SK-N-SH (cell line): ENCODE measurements at regions not wholly inside any gene's neighbourhood (a gene's known extent, or its start where the extent isn't known, plus 50 kb on each side); places are given as distances from the start of the nearest gene placed in this dataset.

Experiments
- CTCF ChIA-PET: fragments of 300-600, 350-600 bp; formaldehyde crosslinking; extraction: SDS; loops from one replicate; lab custom pipeline; 2021; lab: Yijun Ruan, JAX
- POLR2A ChIA-PET: fragments of 350-600 bp; sonication (Branson Sonifier 250); formaldehyde crosslinking; extraction: SDS; loops from one replicate; lab custom pipeline; 2020; ENCODE audit warnings: antibody characterized with exemption, inconsistent platforms; lab: Yijun Ruan, JAX
- DNase-seq: peaks from one replicate; pipeline ENCODE4 v3.0.0; 2012
- H2AFZ ChIP-seq: fragments of 200-600 bp; sonication (generic); 2 replicates; pipeline ENCODE4 v1.8.1; 2016; ENCODE audit warnings: antibody characterized with exemption, mild to moderate bottlenecking, low read depth
- H3F3A ChIP-seq: fragments of 200-600 bp; sonication (generic); replicated peaks from 2 replicates; pipeline ENCODE3; 2016; ENCODE audit warnings: antibody characterized with exemption, mild to moderate bottlenecking; ENCODE audit not compliant: insufficient read depth
- H3K27ac ChIP-seq, 2 experiments: fragments of 200-500 bp in 1 of 2; fragments of 200-600 bp in 1 of 2; sonication (Bioruptor generic) in 1 of 2; sonication (generic), shearing (Covaris generic) in 1 of 2; 2 replicates each; pipeline versions ENCODE4 v1.5.1 to v1.6.1; 2014 to 2016; ENCODE audit warnings: low read depth in 2 of 2, inconsistent platforms in 1 of 2, low read length in 1 of 2, mild to moderate bottlenecking in 1 of 2, mixed read lengths in 1 of 2
- H3K27me3 ChIP-seq: fragments of 200-600 bp; sonication (generic), shearing (Covaris generic); 2 replicates; pipeline ENCODE4 v1.6.1; 2016; ENCODE audit warnings: mixed run types; ENCODE audit not compliant: insufficient read depth
- H3K36me3 ChIP-seq, 2 experiments: fragments of 200-500 bp in 1 of 2; fragments of 200-600 bp in 1 of 2; sonication (Bioruptor generic) in 1 of 2; sonication (generic) in 1 of 2; replicated peaks in 1 of 2; 2 replicates each; pipeline versions ENCODE3 to v1.5.1; 2014 to 2016; ENCODE audit warnings: low read length in 1 of 2, mild to moderate bottlenecking in 1 of 2; ENCODE audit not compliant: insufficient read depth in 2 of 2, control insufficient read depth in 1 of 2
- H3K4me1 ChIP-seq, 2 experiments: fragments of 200-500 bp in 1 of 2; fragments of 200-600 bp in 1 of 2; sonication (Bioruptor generic) in 1 of 2; sonication (generic), shearing (Covaris generic) in 1 of 2; 2 replicates each; pipeline versions ENCODE4 v1.5.1 to v1.6.1; 2014 to 2016; ENCODE audit warnings: low read depth in 1 of 2, low read length in 1 of 2, mixed run types in 1 of 2; ENCODE audit not compliant: insufficient read depth in 2 of 2, control insufficient read depth in 1 of 2
- H3K4me2 ChIP-seq: fragments of 200-600 bp; sonication (generic), shearing (Covaris generic); 2 replicates; pipeline ENCODE4 v1.6.1; 2017; ENCODE audit warnings: mixed run types
- H3K4me3 ChIP-seq, 2 experiments: fragments of 200-500 bp in 1 of 2; fragments of 200-600 bp in 1 of 2; sonication (Bioruptor generic) in 1 of 2; sonication (generic), shearing (Covaris generic) in 1 of 2; 2 replicates each; pipeline versions ENCODE4 v1.5.1 to v1.8.1; 2014 to 2016; ENCODE audit warnings: low read depth in 2 of 2, inconsistent platforms in 1 of 2, low read length in 1 of 2, mild to moderate bottlenecking in 1 of 2, mixed read lengths in 1 of 2, moderate library complexity in 1 of 2
- H3K79me2 ChIP-seq: fragments of 200-600 bp; sonication (generic); 2 replicates; pipeline ENCODE4 v1.8.1; 2017; ENCODE audit warnings: mild to moderate bottlenecking; ENCODE audit not compliant: insufficient read depth
- H3K9ac ChIP-seq: fragments of 200-600 bp; sonication (generic); 2 replicates; pipeline ENCODE4 v1.6.1; 2017; ENCODE audit warnings: mixed run types
- H3K9me2 ChIP-seq: fragments of 200-600 bp; sonication (generic); 2 replicates; pipeline ENCODE4 v1.6.1; 2017; ENCODE audit warnings: mixed run types
- H3K9me3 ChIP-seq: fragments of 200-600 bp; sonication (generic); 2 replicates; pipeline ENCODE4 v1.6.1; 2017; ENCODE audit warnings: mixed run types, mild to moderate bottlenecking, moderate library complexity
- H4K20me1 ChIP-seq: fragments of 200-600 bp; sonication (generic); 2 replicates; pipeline ENCODE4 v1.6.1; 2017; ENCODE audit warnings: mild to moderate bottlenecking, mixed run types; ENCODE audit not compliant: insufficient read depth
- CHD2 ChIP-seq: fragments of 150-350 bp; IDR thresholded peaks from 2 replicates; pipeline ENCODE4 v1.6.1; 2018; ENCODE audit warnings: low read length; ENCODE audit not compliant: partially characterized antibody
- EP300 ChIP-seq, 2 experiments: IDR thresholded peaks; 2 replicates each; pipeline versions ENCODE4 v1.4.0 to v1.6.1; 2012; ENCODE audit warnings: borderline replicate concordance in 1 of 2, low read depth in 1 of 2, low read length in 1 of 2
- FOXM1 ChIP-seq: IDR thresholded peaks from 2 replicates; pipeline ENCODE4 v1.4.0; 2012; ENCODE audit warnings: low read depth, mild to moderate bottlenecking
- GABPA ChIP-seq: IDR thresholded peaks from 2 replicates; pipeline ENCODE4 v1.4.0; 2012; ENCODE audit warnings: low read depth, mild to moderate bottlenecking
- GATA2 ChIP-seq: sonication (generic); formaldehyde crosslinking; IDR thresholded peaks from 2 replicates; pipeline ENCODE4 v1.5.0; 2020; ENCODE audit warnings: mild to moderate bottlenecking, missing genetic modification reagents
- MXI1 ChIP-seq: IDR thresholded peaks from 2 replicates; pipeline ENCODE4 v1.6.1; 2012; ENCODE audit warnings: mild to moderate bottlenecking, low read depth, low read length, improper control_type of control experiment
- NFIC ChIP-seq: IDR thresholded peaks from 2 replicates; pipeline ENCODE4 v1.4.0; 2012; ENCODE audit warnings: borderline replicate concordance
- NRF1 ChIP-seq: IDR thresholded peaks from 2 replicates; pipeline ENCODE4 v1.6.1; 2012; ENCODE audit warnings: low read depth, mild to moderate bottlenecking, low read length
- RCOR1 ChIP-seq: fragments of 150-350 bp; IDR thresholded peaks from 2 replicates; pipeline ENCODE4 v1.6.1; 2017; ENCODE audit warnings: antibody characterized with exemption, low read length
- TAF1 ChIP-seq: IDR thresholded peaks from 2 replicates; pipeline ENCODE4 v1.6.1; 2012; ENCODE audit warnings: low read depth, mild to moderate bottlenecking, low read length, moderate library complexity, borderline replicate concordance
- WGBS: methylation state at CpG from one replicate; pipeline ENCODE4 v1.1.6; 2017; ENCODE audit warnings: low lambda C conversion rate; 5-methylcytosine and 5-hydroxymethylcytosine counted together
- TF ChIP-seq, protein P1 (sequence below): fragments of 200-600 bp; sonication (generic); IDR thresholded peaks from 2 replicates; pipeline ENCODE4 v1.6.1; 2017; ENCODE audit warnings: antibody characterized with exemption, mild to moderate bottlenecking, moderate library complexity
- TF ChIP-seq, protein P2 (sequence below): fragments of 150-350 bp; IDR thresholded peaks from 2 replicates; pipeline ENCODE4 v1.6.1; 2016; ENCODE audit warnings: mild to moderate bottlenecking, low read depth, low read length
- TF ChIP-seq, protein P3 (sequence below): IDR thresholded peaks from 2 replicates; pipeline ENCODE4 v1.6.1; 2012; ENCODE audit warnings: mild to moderate bottlenecking, low read depth, low read length, moderate library complexity

DNA sequence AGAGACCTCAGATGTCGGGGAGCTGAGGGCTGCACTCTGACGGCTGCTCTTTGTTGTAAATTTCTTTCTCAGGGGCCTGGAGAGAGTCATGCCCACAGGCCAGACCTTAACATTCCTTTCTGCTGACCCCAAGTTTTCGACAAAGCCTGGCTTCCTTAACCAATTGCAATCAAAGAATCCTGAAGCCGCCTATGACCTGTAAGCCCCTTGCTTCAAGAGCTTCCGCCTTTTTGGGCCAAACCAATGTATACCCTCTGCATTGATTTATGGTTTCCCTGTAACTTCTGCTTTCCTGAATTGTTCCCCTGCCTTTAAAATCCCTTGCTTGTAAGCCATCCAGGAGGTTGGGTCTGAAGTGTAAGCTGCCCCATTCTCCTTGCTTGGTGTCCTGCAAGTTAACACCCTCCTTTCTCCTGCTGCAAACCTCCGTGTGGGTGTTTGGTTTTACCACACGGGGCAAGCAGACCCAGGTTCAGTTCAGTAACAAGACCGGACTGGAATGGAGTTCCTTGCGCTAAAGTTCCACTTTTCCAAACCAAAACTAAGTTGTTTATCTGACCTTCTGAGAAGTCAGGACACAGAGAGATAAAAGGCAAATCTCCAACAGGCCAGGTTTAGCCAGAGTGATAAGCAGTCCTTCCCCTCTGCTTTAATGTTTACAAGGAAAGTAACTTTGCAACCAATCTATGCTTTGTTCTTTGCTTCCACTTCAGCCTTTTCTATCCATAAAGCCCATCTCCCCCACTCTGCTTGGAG lies 141.6 kb downstream of the KCNJ12 start:
- ChIA-PET POLR2A (no interaction called here), CTCF (no interaction called here)
- TF ChIP-seq GATA2 (CRISPR knock-in tag) (no peak), GABPA (no peak), MXI1 (no peak), NFIC (no peak), NRF1 (no peak), FOXM1 (no peak), CHD2 (no peak)
- TF ChIP-seq, all 33 proteins: peak for 0

DNA sequence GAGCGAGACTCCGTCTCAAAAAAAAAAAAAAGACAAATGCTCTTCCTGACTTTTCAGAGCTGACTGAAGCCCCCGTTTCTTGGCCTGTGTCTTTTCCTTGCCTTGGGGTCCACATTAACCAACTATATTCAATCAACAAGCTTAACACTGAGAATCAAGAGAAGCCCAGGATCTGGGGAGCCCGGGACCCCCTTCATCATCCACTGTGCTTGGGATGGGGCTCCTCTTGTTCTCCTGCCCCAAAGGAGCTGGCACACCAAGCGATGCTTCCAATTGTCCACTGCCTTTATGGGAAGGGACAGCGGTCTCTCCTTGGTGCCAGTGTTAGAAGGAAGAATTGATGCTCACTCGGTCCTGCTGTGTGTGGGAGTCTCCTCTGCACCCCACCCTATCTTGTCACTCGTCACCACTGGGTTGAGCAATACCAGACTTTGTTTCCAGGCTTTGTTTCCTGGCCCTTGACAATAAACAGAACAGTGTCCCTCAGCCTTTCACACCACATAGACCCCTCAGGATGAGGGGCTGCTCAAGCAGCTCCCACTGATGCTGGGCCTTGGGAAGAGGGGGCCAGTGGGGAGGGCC lies 146.7 kb downstream of the KCNJ12 start:
- no peak overlapping the region for H3K4me2 ChIP-seq
- no peak for TF ChIP-seq EP300 (IDR thresholded peaks at IDR 0.05; ENCODE audit: borderline replicate concordance in 1 of 2, low read depth in 1 of 2, low read length in 1 of 2)
- TF ChIP-seq RCOR1 = no peak
- TF ChIP-seq TAF1 = no peak
- TF ChIP-seq, protein P1, sequence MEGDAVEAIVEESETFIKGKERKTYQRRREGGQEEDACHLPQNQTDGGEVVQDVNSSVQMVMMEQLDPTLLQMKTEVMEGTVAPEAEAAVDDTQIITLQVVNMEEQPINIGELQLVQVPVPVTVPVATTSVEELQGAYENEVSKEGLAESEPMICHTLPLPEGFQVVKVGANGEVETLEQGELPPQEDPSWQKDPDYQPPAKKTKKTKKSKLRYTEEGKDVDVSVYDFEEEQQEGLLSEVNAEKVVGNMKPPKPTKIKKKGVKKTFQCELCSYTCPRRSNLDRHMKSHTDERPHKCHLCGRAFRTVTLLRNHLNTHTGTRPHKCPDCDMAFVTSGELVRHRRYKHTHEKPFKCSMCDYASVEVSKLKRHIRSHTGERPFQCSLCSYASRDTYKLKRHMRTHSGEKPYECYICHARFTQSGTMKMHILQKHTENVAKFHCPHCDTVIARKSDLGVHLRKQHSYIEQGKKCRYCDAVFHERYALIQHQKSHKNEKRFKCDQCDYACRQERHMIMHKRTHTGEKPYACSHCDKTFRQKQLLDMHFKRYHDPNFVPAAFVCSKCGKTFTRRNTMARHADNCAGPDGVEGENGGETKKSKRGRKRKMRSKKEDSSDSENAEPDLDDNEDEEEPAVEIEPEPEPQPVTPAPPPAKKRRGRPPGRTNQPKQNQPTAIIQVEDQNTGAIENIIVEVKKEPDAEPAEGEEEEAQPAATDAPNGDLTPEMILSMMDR = no peak
- TF ChIP-seq, protein P2, sequence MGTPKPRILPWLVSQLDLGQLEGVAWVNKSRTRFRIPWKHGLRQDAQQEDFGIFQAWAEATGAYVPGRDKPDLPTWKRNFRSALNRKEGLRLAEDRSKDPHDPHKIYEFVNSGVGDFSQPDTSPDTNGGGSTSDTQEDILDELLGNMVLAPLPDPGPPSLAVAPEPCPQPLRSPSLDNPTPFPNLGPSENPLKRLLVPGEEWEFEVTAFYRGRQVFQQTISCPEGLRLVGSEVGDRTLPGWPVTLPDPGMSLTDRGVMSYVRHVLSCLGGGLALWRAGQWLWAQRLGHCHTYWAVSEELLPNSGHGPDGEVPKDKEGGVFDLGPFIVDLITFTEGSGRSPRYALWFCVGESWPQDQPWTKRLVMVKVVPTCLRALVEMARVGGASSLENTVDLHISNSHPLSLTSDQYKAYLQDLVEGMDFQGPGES = no peak
- no peak for TF ChIP-seq NRF1
- TF ChIP-seq, protein P3, sequence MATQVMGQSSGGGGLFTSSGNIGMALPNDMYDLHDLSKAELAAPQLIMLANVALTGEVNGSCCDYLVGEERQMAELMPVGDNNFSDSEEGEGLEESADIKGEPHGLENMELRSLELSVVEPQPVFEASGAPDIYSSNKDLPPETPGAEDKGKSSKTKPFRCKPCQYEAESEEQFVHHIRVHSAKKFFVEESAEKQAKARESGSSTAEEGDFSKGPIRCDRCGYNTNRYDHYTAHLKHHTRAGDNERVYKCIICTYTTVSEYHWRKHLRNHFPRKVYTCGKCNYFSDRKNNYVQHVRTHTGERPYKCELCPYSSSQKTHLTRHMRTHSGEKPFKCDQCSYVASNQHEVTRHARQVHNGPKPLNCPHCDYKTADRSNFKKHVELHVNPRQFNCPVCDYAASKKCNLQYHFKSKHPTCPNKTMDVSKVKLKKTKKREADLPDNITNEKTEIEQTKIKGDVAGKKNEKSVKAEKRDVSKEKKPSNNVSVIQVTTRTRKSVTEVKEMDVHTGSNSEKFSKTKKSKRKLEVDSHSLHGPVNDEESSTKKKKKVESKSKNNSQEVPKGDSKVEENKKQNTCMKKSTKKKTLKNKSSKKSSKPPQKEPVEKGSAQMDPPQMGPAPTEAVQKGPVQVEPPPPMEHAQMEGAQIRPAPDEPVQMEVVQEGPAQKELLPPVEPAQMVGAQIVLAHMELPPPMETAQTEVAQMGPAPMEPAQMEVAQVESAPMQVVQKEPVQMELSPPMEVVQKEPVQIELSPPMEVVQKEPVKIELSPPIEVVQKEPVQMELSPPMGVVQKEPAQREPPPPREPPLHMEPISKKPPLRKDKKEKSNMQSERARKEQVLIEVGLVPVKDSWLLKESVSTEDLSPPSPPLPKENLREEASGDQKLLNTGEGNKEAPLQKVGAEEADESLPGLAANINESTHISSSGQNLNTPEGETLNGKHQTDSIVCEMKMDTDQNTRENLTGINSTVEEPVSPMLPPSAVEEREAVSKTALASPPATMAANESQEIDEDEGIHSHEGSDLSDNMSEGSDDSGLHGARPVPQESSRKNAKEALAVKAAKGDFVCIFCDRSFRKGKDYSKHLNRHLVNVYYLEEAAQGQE = no peak
- TF ChIP-seq, all 33 proteins: peak for 0
- Histone ChIP-seq H4K20me1 (no peaks in the 10 kb centered on the region), H3K27me3 (no peaks in the 10 kb centered on the region; the same call in 1 of the 2 replicates), H3K27ac (no peak overlapping the region), H3K9me3 (no peaks in the 10 kb centered on the region), H3K4me3 (no peak overlapping the region), H3K79me2 (no peaks in the 10 kb centered on the region), H3K4me1 (no peaks in the 10 kb centered on the region; a peak in 1 of 4 replicates), H3K9ac (no peak overlapping the region), H3K9me2 (no peaks in the 10 kb centered on the region), H2AFZ (no peak overlapping the region), H3F3A (no peaks in the 10 kb centered on the region), H3K36me3 (no peaks in the 10 kb centered on the region)
- CTCF ChIA-PET = interaction anchor here (2.0 to 6.4 kb wide), 2 partner anchors 10 to 66 kb away, joined by 10 to 61 read pairs; no protein-coding TSS in a partner anchor
- DNase-seq = no peak
- WGBS = 65% methylated on average over 6 of the region's 8 CpGs
- POLR2A ChIA-PET = no interaction called here

More for the DNA sequence above, 141.6 kb downstream of the KCNJ12 start:
- Histone ChIP-seq H4K20me1 (no peaks in the 10 kb centered on the region), H3K36me3 (no peaks in the 10 kb centered on the region), H2AFZ (no peak overlapping the region), H3K9ac (no peak overlapping the region), H3K27me3 (no peaks in the 10 kb centered on the region; the same call in 1 of the 2 replicates), H3K4me1 (no peaks in the 10 kb centered on the region; a peak in 1 of 4 replicates), H3K4me2 (no peak overlapping the region), H3K27ac (no peak overlapping the region), H3K9me2 (no peaks in the 10 kb centered on the region), H3K9me3 (no peaks in the 10 kb centered on the region), H3F3A (no peaks in the 10 kb centered on the region), H3K4me3 (no peak overlapping the region), H3K79me2 (no peaks in the 10 kb centered on the region)
- no peak for DNase-seq
- 62% methylated on average over 9 of the region's 9 CpGs for WGBS
